Small intestine (tissue), 7 donors: ENCODE measurements at regions not wholly inside any gene's neighbourhood (a gene's known extent, or its start where the extent isn't known, plus 50 kb on each side); places are given as distances from the start of the nearest gene placed in this dataset.

Experiments used
- DNase-seq, 2 donors: peaks; one replicate each; pipeline versions ENCODE4 v3.0.0 to v3.0.0-alpha.2; 2013
- FAIRE-seq: peaks from 2 replicates; lab custom pipeline; 2012; peaks lifted over from hg19 to GRCh38; lab: Jason Lieb, UNC
- H3K27ac ChIP-seq, 3 donors: one replicate each; pipeline ENCODE4 v1.5.1; 2013; ENCODE audit warnings: low read length in 2 of 3, mild to moderate bottlenecking in 2 of 3, control low read depth in 1 of 3, inconsistent platforms in 1 of 3, low read depth in 1 of 3, moderate library complexity in 1 of 3
- H3K27me3 ChIP-seq, 3 donors: one replicate each; pipeline ENCODE4 v1.6.1; 2013; ENCODE audit warnings: low read length in 3 of 3, inconsistent platforms in 1 of 3; ENCODE audit not compliant: control insufficient read depth in 3 of 3, insufficient read depth in 3 of 3
- H3K36me3 ChIP-seq, 3 donors: one replicate each; pipeline ENCODE4 v1.6.1; 2013; ENCODE audit warnings: low read length in 3 of 3, inconsistent platforms in 1 of 3, low read depth in 1 of 3, mild to moderate bottlenecking in 1 of 3, moderate library complexity in 1 of 3; ENCODE audit not compliant: control insufficient read depth in 3 of 3, insufficient read depth in 2 of 3
- H3K4me1 ChIP-seq, 3 donors: one replicate each; pipeline ENCODE4 v1.6.1; 2013; ENCODE audit warnings: low read length in 2 of 3, inconsistent platforms in 1 of 3, low read depth in 1 of 3, mild to moderate bottlenecking in 1 of 3, moderate library complexity in 1 of 3; ENCODE audit not compliant: control insufficient read depth in 3 of 3, insufficient read depth in 2 of 3
- H3K4me3 ChIP-seq, 3 donors: one replicate each; pipeline ENCODE4 v1.5.1; 2013; ENCODE audit warnings: low read length in 3 of 3, control low read depth in 1 of 3, inconsistent platforms in 1 of 3, low read depth in 1 of 3, mild to moderate bottlenecking in 1 of 3, moderate library complexity in 1 of 3
- H3K9me3 ChIP-seq, 2 donors: one replicate each; pipeline ENCODE4 v1.6.1; 2013; ENCODE audit warnings: low read depth in 1 of 2, low read length in 1 of 2; ENCODE audit not compliant: control insufficient read depth in 2 of 2, insufficient read depth in 1 of 2
- WGBS, 3 donors: extraction: QIAGEN DNeasy Blood & Tissue Kit; methylation state at CpG; one replicate each; pipeline ENCODE4 v1.1.7; 2013; 5-methylcytosine and 5-hydroxymethylcytosine counted together
- donor health status: healthy with polysubstance abuse.
- donor health status: control.
- donor health status: control.
- donor health status: Bipolar disorder and iron deficiency.
- donor health status: healthy.

GRCh38 chr3:102682741-102683140, 247.9 kb downstream of the ZPLD1 start:
- DNase-seq = no peak

GRCh38 chr3:102686792-102687191, 252.0 kb downstream of the ZPLD1 start:
- Histone ChIP-seq H3K4me3 (no peak overlapping the region), H3K36me3 (no peaks in the 10 kb centered on the region), H3K9me3 (no peaks in the 10 kb centered on the region), H3K27me3 (no peaks in the 10 kb centered on the region), H3K27ac (no peak overlapping the region), H3K4me1 (no peaks in the 10 kb centered on the region)
- WGBS, 3 donors = 75 to 85% (median 81%) methylated on average over 2 of the region's 2 CpGs
- FAIRE-seq = no peak
- DNase-seq = no peak

More at GRCh38 chr3:102682741-102683140, 247.9 kb downstream of the ZPLD1 start:
- Histone ChIP-seq H3K4me3 (no peak overlapping the region), H3K9me3 (no peaks in the 10 kb centered on the region), H3K36me3 (no peaks in the 10 kb centered on the region), H3K27ac (no peak overlapping the region), H3K4me1 (no peaks in the 10 kb centered on the region), H3K27me3 (no peaks in the 10 kb centered on the region)
- FAIRE-seq = no peak

- WGBS, 3 donors = 50 to 66% (median 64%) methylated on average over 4 of the region's 4 CpGs
- H3K9me3 ChIP-seq = no peaks in the 10 kb centered on the region
- no peak overlapping the region for H3K27ac ChIP-seq
- no peak for FAIRE-seq
- no peaks in the 10 kb centered on the region for H3K27me3 ChIP-seq
- no peaks in the 10 kb centered on the region for H3K4me1 ChIP-seq
- H3K36me3 ChIP-seq = no peaks in the 10 kb centered on the region
- DNase-seq = no peak
- H3K4me3 ChIP-seq = no peak overlapping the region
Measured at GRCh38 chr3:102687851-102688555, 253.2 kb downstream of the ZPLD1 start.

- no peak for FAIRE-seq
- 87 to 90% (median 90%) methylated on average over 1 of the region's 1 CpG for WGBS, 3 donors
- H3K4me3 ChIP-seq = no peak overlapping the region
- no peak for DNase-seq
- no peaks in the 10 kb centered on the region for H3K36me3 ChIP-seq
- H3K9me3 ChIP-seq = no peaks in the 10 kb centered on the region
- no peaks in the 10 kb centered on the region for H3K27me3 ChIP-seq
- no peaks in the 10 kb centered on the region for H3K4me1 ChIP-seq
- H3K27ac ChIP-seq = no peak overlapping the region
Measured at GRCh38 chr3:102688556-102688930, 253.7 kb downstream of the ZPLD1 start.

GRCh38 chr3:102691507-102691906, 256.7 kb downstream of the ZPLD1 start:
- 77 to 84% (median 83%) methylated on average over 2 of the region's 2 CpGs for WGBS, 3 donors
- H3K4me3 ChIP-seq = no peak overlapping the region
- H3K4me1 ChIP-seq = no peaks in the 10 kb centered on the region
- H3K36me3 ChIP-seq = no peaks in the 10 kb centered on the region
- FAIRE-seq = no peak
- no peak overlapping the region for H3K27ac ChIP-seq
- no peak for DNase-seq
- no peaks in the 10 kb centered on the region for H3K9me3 ChIP-seq
- H3K27me3 ChIP-seq = peaks cover 0 to 4% (median 0%) of the 10 kb centered on the region in 3 donors

GRCh38 chr3:102699104-102699818, 264.4 kb downstream of the ZPLD1 start:
- Histone ChIP-seq H3K9me3 (no peaks in the 10 kb centered on the region), H3K4me3 (no peak overlapping the region), H3K27ac (no peak overlapping the region), H3K36me3 (no peaks in the 10 kb centered on the region), H3K4me1 (no peaks in the 10 kb centered on the region), H3K27me3 (peaks cover 0 to 4% (median 0%) of the 10 kb centered on the region in 3 donors)
- DNase-seq (no peak), FAIRE-seq (no peak)
- 73 to 77% (median 76%) methylated on average over 5 of the region's 5 CpGs for WGBS, 3 donors

GRCh38 chr3:102699819-102700140, 265.0 kb downstream of the ZPLD1 start:
- Histone ChIP-seq H3K27me3 (peaks cover 0 to 4% (median 0%) of the 10 kb centered on the region in 3 donors), H3K9me3 (no peaks in the 10 kb centered on the region), H3K36me3 (no peaks in the 10 kb centered on the region), H3K4me1 (no peaks in the 10 kb centered on the region), H3K27ac (no peak overlapping the region), H3K4me3 (no peak overlapping the region)
- no peak for FAIRE-seq
- DNase-seq = no peak
- 80 to 92% (median 86%) methylated on average over 1 of the region's 1 CpG for WGBS, 3 donors

- Histone ChIP-seq H3K27ac (no peak overlapping the region), H3K9me3 (no peaks in the 10 kb centered on the region), H3K4me3 (no peak overlapping the region), H3K27me3 (no peaks in the 10 kb centered on the region), H3K36me3 (no peaks in the 10 kb centered on the region), H3K4me1 (no peaks in the 10 kb centered on the region)
- DNase-seq (no peak), FAIRE-seq (no peak)
- WGBS, 3 donors = 73 to 85% (median 76%) methylated on average over 5 of the region's 5 CpGs
Measured at GRCh38 chr3:102712896-102713295, 278.1 kb downstream of the ZPLD1 start.
